ENCODE measurements at regions not wholly inside any gene's neighbourhood (a gene's known extent, or its start where the extent isn't known, plus 50 kb on each side); places are given as distances from the start of the nearest gene placed in this dataset.

DNA sequence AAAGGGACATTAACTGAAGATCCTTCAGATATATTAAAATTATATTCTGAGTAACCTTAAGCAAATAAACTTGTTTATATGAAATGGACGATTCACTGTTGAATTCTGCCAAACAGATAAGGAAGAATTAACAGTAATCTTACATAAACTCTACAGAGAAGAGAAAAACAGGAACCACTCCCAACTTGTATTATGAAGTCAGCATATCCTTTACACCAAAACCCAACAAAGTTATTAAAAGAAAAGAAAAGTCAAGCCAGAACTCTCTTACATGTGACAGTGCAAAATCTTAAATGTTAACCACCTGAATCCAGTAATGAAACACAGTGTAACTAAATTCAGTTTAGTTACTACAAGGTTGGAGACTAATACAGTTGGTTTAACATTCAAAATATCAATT, 185.8 kb downstream of the DEPDC1B start:
- intact Hi-C loops (cut with DNase I; ENCODE audit: low total_unique reads) = no loop called here
- Histone ChIP-seq H3K4me3 (no peak overlapping the region), H3K36me3 (no peaks in the 10 kb centered on the region)

DNA sequence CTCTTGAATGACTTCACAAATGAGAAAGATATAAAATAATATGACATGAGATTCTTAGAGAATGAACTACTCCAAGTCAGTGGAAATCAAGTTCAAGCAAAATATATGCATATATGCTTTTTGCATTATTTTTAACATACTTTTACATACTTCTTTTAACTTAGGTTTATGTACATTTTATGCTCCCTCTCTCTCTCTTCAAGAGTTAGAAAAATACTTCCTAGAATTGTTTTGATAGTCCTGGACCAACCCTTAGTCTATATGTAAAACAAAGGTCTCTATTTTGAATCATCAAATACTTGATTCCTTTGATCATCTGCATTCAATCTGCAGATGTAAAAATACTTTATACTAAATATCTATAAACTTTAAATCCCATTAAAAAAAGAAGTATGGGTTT, 187.8 kb downstream of the DEPDC1B start:
- DNase-seq = no peak
- TF ChIP-seq, protein P1, sequence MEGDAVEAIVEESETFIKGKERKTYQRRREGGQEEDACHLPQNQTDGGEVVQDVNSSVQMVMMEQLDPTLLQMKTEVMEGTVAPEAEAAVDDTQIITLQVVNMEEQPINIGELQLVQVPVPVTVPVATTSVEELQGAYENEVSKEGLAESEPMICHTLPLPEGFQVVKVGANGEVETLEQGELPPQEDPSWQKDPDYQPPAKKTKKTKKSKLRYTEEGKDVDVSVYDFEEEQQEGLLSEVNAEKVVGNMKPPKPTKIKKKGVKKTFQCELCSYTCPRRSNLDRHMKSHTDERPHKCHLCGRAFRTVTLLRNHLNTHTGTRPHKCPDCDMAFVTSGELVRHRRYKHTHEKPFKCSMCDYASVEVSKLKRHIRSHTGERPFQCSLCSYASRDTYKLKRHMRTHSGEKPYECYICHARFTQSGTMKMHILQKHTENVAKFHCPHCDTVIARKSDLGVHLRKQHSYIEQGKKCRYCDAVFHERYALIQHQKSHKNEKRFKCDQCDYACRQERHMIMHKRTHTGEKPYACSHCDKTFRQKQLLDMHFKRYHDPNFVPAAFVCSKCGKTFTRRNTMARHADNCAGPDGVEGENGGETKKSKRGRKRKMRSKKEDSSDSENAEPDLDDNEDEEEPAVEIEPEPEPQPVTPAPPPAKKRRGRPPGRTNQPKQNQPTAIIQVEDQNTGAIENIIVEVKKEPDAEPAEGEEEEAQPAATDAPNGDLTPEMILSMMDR (IDR thresholded peaks at IDR 0.05) = no peak
- Histone ChIP-seq H3K27me3 (no peaks in the 10 kb centered on the region), H3K27ac (no peak overlapping the region), H3K4me3 (no peak overlapping the region), H3K9me3 (no peaks in the 10 kb centered on the region), H3K36me3 (no peaks in the 10 kb centered on the region), H3K4me1 (peaks cover 0 to 59% (median 13%) of the 10 kb centered on the region in 4 donors)
- intact Hi-C loops (cut with DNase I; ENCODE audit: low total_unique reads) = no loop called here

More for the DNA sequence above, 185.8 kb downstream of the DEPDC1B start:
- DNase-seq = no peak
- Histone ChIP-seq H3K27me3 (no peaks in the 10 kb centered on the region), H3K9me3 (no peaks in the 10 kb centered on the region), H3K27ac (peak overlapping the region in 1 of 2 donors; percentile 10), H3K4me1 (peaks cover 0 to 58% (median 20%) of the 10 kb centered on the region in 4 donors)
- TF ChIP-seq, protein P1 (IDR thresholded peaks at IDR 0.05) = no peak

DNA sequence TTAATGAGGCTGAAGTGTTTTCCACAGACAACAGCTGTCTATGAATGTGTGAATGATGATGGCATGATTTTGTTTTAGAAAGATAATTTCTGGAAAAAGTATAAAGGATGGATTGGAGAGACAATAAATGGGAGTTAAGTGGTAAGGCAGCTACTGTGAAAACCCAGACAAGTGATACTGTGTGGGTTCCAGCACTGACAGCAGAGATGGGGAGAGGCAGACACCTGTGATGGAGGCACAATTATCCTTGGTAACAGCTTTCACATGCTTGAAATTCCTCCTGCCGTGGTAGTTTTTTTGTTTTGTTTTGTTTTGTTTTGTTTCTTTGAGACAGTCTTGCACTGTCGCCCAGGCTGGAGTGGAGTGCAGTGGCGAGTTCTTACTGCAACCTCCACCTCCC, 189.3 kb downstream of the DEPDC1B start:
- Histone ChIP-seq H3K9me3 (no peaks in the 10 kb centered on the region), H3K4me3 (no peak overlapping the region), H3K27ac (no peak overlapping the region), H3K36me3 (no peaks in the 10 kb centered on the region), H3K4me1 (peaks cover 0 to 65% (median 13%) of the 10 kb centered on the region in 4 donors), H3K27me3 (no peaks in the 10 kb centered on the region)
- DNase-seq = no peak
- intact Hi-C loops (cut with DNase I; ENCODE audit: low total_unique reads) = no loop called here
- TF ChIP-seq, protein P1 (IDR thresholded peaks at IDR 0.05) = no peak

GRCh38 chr5:60510049-60510448, 189.9 kb downstream of the DEPDC1B start:
- H3K36me3 ChIP-seq = no peaks in the 10 kb centered on the region
- H3K4me1 ChIP-seq = peaks cover 0 to 65% (median 13%) of the 10 kb centered on the region in 4 donors
- no peak for DNase-seq
- no peaks in the 10 kb centered on the region for H3K27me3 ChIP-seq
- H3K4me3 ChIP-seq = no peak overlapping the region
- no peaks in the 10 kb centered on the region for H3K9me3 ChIP-seq
- TF ChIP-seq, protein P1 (IDR thresholded peaks at IDR 0.05) = no peak
- H3K27ac ChIP-seq = peak overlapping the region in 1 of 2 donors; percentile 80
- intact Hi-C loops (cut with DNase I; ENCODE audit: low total_unique reads) = no loop called here

- Histone ChIP-seq H3K27ac (peak overlapping the region in 1 of 2 donors; percentile 80), H3K4me1 (peaks cover 0 to 61% (median 13%) of the 10 kb centered on the region in 4 donors), H3K27me3 (no peaks in the 10 kb centered on the region), H3K4me3 (no peak overlapping the region), H3K9me3 (no peaks in the 10 kb centered on the region), H3K36me3 (no peaks in the 10 kb centered on the region)
- TF ChIP-seq, protein P1 (IDR thresholded peaks at IDR 0.05) = no peak
- no peak for DNase-seq
- intact Hi-C loops (cut with DNase I; ENCODE audit: low total_unique reads) = no loop called here
These were observed 190.4 kb downstream of the DEPDC1B start for GRCh38 chr5:60509519-60509918.

- TF ChIP-seq, protein P1 (IDR thresholded peaks at IDR 0.05) = no peak
- no peak for DNase-seq
- Histone ChIP-seq H3K4me3 (no peak overlapping the region), H3K27ac (peak overlapping the region; percentile 75 to 80), H3K9me3 (no peaks in the 10 kb centered on the region), H3K27me3 (no peaks in the 10 kb centered on the region), H3K4me1 (peaks cover 0 to 60% (median 13%) of the 10 kb centered on the region in 4 donors), H3K36me3 (no peaks in the 10 kb centered on the region)
- intact Hi-C loops (cut with DNase I; ENCODE audit: low total_unique reads) = no loop called here
These were observed 192.3 kb downstream of the DEPDC1B start for GRCh38 chr5:60507687-60508086.
